PC-3 (cell line): ENCODE measurements at regions not wholly inside any gene's neighbourhood (a gene's known extent, or its start where the extent isn't known, plus 50 kb on each side); places are given as distances from the start of the nearest gene placed in this dataset.

Source experiments
- EZH2 ChIP-seq: fragments of 300-600 bp; sonication (generic); IDR thresholded peaks from one replicate; pipeline ENCODE4 v1.6.1; 2017; ENCODE audit warnings: antibody characterized with exemption, mild to moderate bottlenecking, low read length; ENCODE audit not compliant: unreplicated experiment
- TF ChIP-seq, protein P1 (sequence below): fragments of 300-600 bp; sonication (generic); conservative IDR thresholded peaks from 2 replicates; pipeline ENCODE4 v1.5.1; 2017; ENCODE audit warnings: antibody characterized with exemption, low read depth, mild to moderate bottlenecking, low read length

DNA sequence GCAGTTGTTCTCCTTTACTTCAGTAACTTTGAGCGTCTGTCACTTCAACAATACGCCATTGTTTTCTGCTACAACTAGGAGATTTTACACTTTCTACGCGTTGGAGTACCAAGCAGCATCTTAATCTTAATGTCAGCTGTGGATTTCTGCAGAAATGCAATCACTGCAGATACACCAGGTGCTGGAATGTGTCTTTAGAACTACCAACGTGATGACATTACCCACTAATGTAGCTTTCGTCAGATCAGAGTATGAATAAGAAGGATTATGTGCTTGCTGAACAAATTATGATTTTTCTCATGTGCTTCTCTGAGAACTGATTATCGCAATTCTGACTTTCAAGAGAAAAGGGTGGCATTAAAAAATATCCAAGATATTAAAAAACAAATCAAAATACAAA, 77.5 kb upstream of the CNTN3 start:
- no peak for TF ChIP-seq EZH2
- TF ChIP-seq, protein P1, sequence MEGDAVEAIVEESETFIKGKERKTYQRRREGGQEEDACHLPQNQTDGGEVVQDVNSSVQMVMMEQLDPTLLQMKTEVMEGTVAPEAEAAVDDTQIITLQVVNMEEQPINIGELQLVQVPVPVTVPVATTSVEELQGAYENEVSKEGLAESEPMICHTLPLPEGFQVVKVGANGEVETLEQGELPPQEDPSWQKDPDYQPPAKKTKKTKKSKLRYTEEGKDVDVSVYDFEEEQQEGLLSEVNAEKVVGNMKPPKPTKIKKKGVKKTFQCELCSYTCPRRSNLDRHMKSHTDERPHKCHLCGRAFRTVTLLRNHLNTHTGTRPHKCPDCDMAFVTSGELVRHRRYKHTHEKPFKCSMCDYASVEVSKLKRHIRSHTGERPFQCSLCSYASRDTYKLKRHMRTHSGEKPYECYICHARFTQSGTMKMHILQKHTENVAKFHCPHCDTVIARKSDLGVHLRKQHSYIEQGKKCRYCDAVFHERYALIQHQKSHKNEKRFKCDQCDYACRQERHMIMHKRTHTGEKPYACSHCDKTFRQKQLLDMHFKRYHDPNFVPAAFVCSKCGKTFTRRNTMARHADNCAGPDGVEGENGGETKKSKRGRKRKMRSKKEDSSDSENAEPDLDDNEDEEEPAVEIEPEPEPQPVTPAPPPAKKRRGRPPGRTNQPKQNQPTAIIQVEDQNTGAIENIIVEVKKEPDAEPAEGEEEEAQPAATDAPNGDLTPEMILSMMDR: no peak
